ENCODE measurements at regions not wholly inside any gene's neighbourhood (a gene's known extent, or its start where the extent isn't known, plus 50 kb on each side); places are given as distances from the start of the nearest gene placed in this dataset.

DNA sequence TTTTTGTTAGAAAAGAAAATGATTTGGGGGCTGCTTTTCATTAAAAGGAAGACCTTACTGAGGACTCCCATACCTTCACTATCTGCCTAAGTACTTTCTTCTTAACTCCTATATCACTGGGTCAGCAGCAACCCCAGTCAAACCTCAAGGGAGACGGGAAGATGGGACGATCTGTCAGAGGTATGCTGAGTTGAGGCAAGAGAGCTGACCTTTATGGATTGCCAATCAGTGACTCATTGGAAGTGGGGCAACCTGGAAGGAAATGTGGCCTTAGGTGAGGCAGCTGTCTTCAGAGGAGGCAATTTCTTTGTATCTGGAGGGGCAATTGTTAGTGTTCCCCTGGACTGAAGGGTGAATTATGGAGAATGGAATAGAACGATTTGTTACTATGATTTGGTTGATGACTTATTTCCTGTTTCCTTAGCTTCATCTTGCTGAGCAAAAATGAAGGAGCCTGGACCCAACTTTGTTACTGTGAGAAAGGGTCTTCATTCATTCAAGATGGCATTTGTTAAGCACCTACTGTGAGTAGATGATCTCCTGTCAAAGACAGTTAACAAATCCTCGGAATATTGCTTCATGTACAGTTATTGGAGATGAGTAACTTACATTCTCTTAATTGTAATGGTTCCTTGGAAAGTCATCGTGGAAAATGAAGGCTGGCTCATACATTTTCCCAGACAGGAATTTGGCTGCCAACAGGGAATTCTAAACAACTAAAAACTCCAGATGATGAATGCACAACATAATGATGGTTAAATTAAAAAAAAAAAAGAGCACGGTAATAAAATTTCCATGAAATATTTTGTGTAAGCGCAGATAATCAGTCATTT lies 134.7 kb upstream of the KCNJ15 start:
- no peak for ATAC-seq
- Histone ChIP-seq H3K27ac (no peak overlapping the region), H3K36me3 (no peaks in the 10 kb centered on the region), H3K4me3 (no peak overlapping the region), H3K9me3 (no peaks in the 10 kb centered on the region), H3K4me1 (no peaks in the 10 kb centered on the region), H3K27me3 (no peaks in the 10 kb centered on the region)
- intact Hi-C loops (cut with DNase I) = no loop called here
- TF ChIP-seq, protein P1, sequence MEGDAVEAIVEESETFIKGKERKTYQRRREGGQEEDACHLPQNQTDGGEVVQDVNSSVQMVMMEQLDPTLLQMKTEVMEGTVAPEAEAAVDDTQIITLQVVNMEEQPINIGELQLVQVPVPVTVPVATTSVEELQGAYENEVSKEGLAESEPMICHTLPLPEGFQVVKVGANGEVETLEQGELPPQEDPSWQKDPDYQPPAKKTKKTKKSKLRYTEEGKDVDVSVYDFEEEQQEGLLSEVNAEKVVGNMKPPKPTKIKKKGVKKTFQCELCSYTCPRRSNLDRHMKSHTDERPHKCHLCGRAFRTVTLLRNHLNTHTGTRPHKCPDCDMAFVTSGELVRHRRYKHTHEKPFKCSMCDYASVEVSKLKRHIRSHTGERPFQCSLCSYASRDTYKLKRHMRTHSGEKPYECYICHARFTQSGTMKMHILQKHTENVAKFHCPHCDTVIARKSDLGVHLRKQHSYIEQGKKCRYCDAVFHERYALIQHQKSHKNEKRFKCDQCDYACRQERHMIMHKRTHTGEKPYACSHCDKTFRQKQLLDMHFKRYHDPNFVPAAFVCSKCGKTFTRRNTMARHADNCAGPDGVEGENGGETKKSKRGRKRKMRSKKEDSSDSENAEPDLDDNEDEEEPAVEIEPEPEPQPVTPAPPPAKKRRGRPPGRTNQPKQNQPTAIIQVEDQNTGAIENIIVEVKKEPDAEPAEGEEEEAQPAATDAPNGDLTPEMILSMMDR (IDR thresholded peaks at IDR 0.05) = no peak
- DNase-seq = no peak

DNA sequence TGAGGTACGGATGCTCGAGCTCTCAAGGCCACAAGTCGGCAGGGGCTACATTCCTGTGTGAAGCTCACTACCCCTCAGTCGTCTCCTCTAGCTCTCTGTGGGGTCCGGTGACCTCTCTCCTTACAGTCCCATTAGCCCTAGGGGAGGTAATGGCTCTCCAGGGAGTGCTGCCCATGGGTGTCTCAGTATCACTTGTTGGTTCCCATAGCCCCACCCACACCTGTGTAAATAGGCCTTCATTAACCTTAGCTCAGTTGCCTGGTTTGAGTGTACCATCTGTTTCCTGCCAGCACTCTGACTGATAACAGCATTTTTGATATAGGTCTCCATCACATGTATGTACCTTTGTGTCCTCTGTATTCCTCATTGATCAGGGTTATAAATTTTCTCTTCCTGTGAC lies 133.2 kb upstream of the KCNJ15 start:
- no peak for DNase-seq
- H3K27me3 ChIP-seq = no peaks in the 10 kb centered on the region
- H3K4me1 ChIP-seq = no peaks in the 10 kb centered on the region
- H3K4me3 ChIP-seq = no peak overlapping the region
- intact Hi-C loops (cut with DNase I) = no loop called here
- no peak overlapping the region for H3K27ac ChIP-seq
- ATAC-seq = no peak
- TF ChIP-seq, protein P1 (IDR thresholded peaks at IDR 0.05) = no peak
- H3K9me3 ChIP-seq = no peaks in the 10 kb centered on the region
- H3K36me3 ChIP-seq = no peaks in the 10 kb centered on the region

DNA sequence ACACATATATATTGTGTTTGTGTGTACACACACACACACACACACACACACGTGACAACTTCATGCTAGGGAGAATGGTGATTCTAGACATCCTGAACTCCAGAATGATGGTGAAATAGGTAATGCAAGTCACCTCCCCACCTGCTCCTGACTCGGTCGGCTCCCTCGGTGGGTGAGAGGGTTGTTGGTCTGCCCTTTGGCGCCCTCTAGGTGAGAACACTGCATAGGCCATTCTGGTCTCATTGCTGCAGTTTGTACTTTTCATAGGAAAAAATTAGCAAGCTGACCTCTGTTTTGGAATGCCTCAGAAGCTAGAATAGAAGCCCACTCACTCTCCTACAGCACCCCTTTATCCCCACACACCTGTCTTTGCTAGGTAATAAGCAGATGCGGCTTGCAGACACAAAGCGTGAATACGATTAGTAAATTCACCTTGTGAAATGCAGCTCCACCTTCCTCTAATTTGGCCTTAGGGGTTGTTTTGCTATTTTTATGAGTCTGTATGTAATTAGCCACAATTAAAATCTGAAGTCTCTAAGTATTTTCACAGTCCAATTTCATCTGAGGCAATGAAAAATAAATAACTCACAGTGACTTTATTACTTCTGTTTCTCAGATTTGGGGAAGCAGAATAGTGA lies 130.0 kb upstream of the KCNJ15 start:
- no peak overlapping the region for H3K4me3 ChIP-seq
- no peaks in the 10 kb centered on the region for H3K4me1 ChIP-seq
- no peaks in the 10 kb centered on the region for H3K36me3 ChIP-seq
- peak; percentile 96 for ATAC-seq
- no peaks in the 10 kb centered on the region for H3K9me3 ChIP-seq
- TF ChIP-seq, protein P1 (IDR thresholded peaks at IDR 0.05) = peak; percentile 61
- intact Hi-C loops (cut with DNase I) = no loop called here
- H3K27ac ChIP-seq = no peak overlapping the region
- DNase-seq = peak in 3 of 4 donors; percentile 43 to 79 (median 48)
- no peaks in the 10 kb centered on the region for H3K27me3 ChIP-seq

DNA sequence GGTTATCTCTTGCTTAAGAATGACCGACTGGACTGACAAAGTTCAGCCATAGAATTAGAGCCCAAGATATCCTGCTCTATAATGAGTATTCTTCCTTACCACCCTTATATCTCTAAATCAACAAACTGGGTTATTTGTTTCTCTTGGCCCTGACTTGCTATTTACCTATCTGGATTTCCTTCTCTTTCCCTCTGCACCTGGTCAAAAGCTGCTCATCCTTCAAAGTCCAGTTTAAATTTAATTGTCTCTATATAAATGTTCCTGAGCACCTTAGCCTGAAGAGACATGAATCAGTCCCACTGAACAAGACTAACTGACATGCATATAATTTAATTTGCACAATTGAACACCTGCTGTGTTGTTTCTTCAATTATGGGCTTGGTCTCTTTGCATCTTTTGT lies 127.1 kb upstream of the KCNJ15 start:
- H3K9me3 ChIP-seq = no peaks in the 10 kb centered on the region
- ATAC-seq (no peak), DNase-seq (no peak)
- H3K36me3 ChIP-seq = no peaks in the 10 kb centered on the region
- no peak overlapping the region for H3K27ac ChIP-seq
- TF ChIP-seq, protein P1 (IDR thresholded peaks at IDR 0.05) = no peak
- H3K4me3 ChIP-seq = no peak overlapping the region
- no peaks in the 10 kb centered on the region for H3K27me3 ChIP-seq
- intact Hi-C loops (cut with DNase I) = no loop called here
- no peaks in the 10 kb centered on the region for H3K4me1 ChIP-seq

DNA sequence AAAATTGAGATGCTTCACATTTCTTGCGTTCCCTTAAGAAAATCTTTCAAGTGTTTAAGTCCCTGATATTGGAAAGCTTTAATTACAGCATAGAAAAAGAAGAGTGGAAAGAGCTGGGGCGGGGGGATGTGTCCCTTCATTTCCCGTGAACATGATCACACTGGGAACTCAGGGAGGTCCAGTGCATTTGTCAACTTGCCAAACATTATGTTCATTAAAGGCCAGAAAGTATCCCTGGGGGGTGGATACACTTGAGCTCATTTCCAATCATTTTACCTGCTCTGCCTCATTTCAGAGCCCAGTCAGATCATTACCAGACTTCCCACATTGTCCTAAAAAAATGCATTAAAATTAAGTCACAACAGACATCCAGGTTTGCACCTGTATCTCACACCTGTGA lies 123.6 kb upstream of the KCNJ15 start:
- ATAC-seq = no peak

More for the DNA sequence above, 123.6 kb upstream of the KCNJ15 start:
- Histone ChIP-seq H3K4me1 (no peaks in the 10 kb centered on the region), H3K4me3 (no peak overlapping the region), H3K36me3 (no peaks in the 10 kb centered on the region), H3K27me3 (no peaks in the 10 kb centered on the region), H3K9me3 (no peaks in the 10 kb centered on the region), H3K27ac (no peak overlapping the region)
- no peak for DNase-seq
- intact Hi-C loops (cut with DNase I) = no loop called here
- TF ChIP-seq, protein P1 (IDR thresholded peaks at IDR 0.05) = no peak

All from left lung (tissue), 4 donors.